ENCODE measurements at regions not wholly inside any gene's neighbourhood (a gene's known extent, or its start where the extent isn't known, plus 50 kb on each side); places are given as distances from the start of the nearest gene placed in this dataset.

- Mint-ChIP-seq H3K27ac (ENCODE audit: unreplicated experiment) (no peak overlapping the region), H3K9me3 (ENCODE audit: unreplicated experiment) (no peaks in the 10 kb centered on the region), H3K27me3 (ENCODE audit: unreplicated experiment) (peaks cover 22% of the 10 kb centered on the region), H3K4me3 (ENCODE audit: unreplicated experiment) (no peak overlapping the region), H3K4me1 (ENCODE audit: unreplicated experiment) (no peaks in the 10 kb centered on the region), H3K36me3 (ENCODE audit: unreplicated experiment) (no peaks in the 10 kb centered on the region)
- no peak for TF ChIP-seq CTCF (IDR thresholded peaks at IDR 0.05)
- no peak for DNase-seq (ENCODE audit: extremely low spot score, unreplicated experiment)
Observed at GRCh38 chr10:84089162-84089561, 50.1 kb upstream of the GHITM start.

Measured in osteocyte (in vitro differentiated cells).